HCT116 (cell line): ENCODE measurements at regions not wholly inside any gene's neighbourhood (a gene's known extent, or its start where the extent isn't known, plus 50 kb on each side); places are given as distances from the start of the nearest gene placed in this dataset.

Experiments
- ATAC-seq: fragments of 200-7000 bp; cut with Tn5 transposase; 2 replicates; pipeline ENCODE4 v1.9.1; 2020; ENCODE audit warnings: mild to moderate bottlenecking, moderate library complexity
- BruUV-seq: library from RNA; stranded (reverse); fragments of 400-500 nt; replicated peaks from 2 replicates; lab custom pipeline; 2021; lab: Mats Ljungman, UMichigan
- CTCF ChIA-PET: fragments of 300-600 bp; sonication (Branson Sonifier 250); formaldehyde crosslinking; loops from one replicate; lab custom pipeline; 2021; ENCODE audit warnings: antibody characterized with exemption; lab: Charles Lee
- POLR2A ChIA-PET: fragments of 300-600, 350-600 bp; sonication (Branson Sonifier 250); formaldehyde crosslinking; loops from one replicate; lab custom pipeline; 2021; ENCODE audit warnings: antibody characterized with exemption; lab: Charles Lee
- RAD21 ChIA-PET, 2 experiments: fragments of 300-600 bp; sonication (Branson Sonifier 250); formaldehyde crosslinking; loops; one replicate each; lab custom pipeline; 2023; ENCODE audit warnings: low total read pairs in 2 of 2; ENCODE audit not compliant: uncharacterized antibody in 2 of 2, unreplicated experiment in 2 of 2, low non-redundant PET in 1 of 2; lab: Charles Lee
- DNase-seq: peaks from one replicate; pipeline ENCODE4 v3.0.0-alpha.2; 2010; ENCODE audit warnings: low read depth, low spot score
- H2AFZ ChIP-seq: fragments of 200-600 bp; shearing (Covaris generic), sonication (generic); 2 replicates; pipeline ENCODE4 v1.6.1; 2017; ENCODE audit warnings: low read depth, mixed run types, mixed read lengths, antibody characterized with exemption, low read length; ENCODE audit not compliant: poor library complexity, severe bottlenecking
- H3K27ac ChIP-seq: 2 replicates; pipeline ENCODE4 v1.5.1; 2012; ENCODE audit warnings: low read depth, low read length
- H3K27me3 ChIP-seq: fragments of 200-600 bp; sonication (generic); 2 replicates; pipeline ENCODE4 v1.6.1; 2016; ENCODE audit warnings: mixed run types, low read length, mixed read lengths; ENCODE audit not compliant: insufficient read depth
- H3K36me3 ChIP-seq, 2 experiments: fragments of 200-500 bp in 1 of 2; fragments of 200-600 bp in 1 of 2; sonication (Bioruptor generic) in 1 of 2; sonication (generic) in 1 of 2; 2 replicates each; pipeline versions ENCODE4 v1.5.1 to v1.6.1; 2014 to 2016; ENCODE audit warnings: low read length in 2 of 2, inconsistent platforms in 1 of 2, mixed read lengths in 1 of 2, mixed run types in 1 of 2; ENCODE audit not compliant: insufficient read depth in 2 of 2, control insufficient read depth in 1 of 2
- H3K4me1 ChIP-seq, 2 experiments: fragments of 200-600 bp in 1 of 2; sonication (generic) in 1 of 2; 2 replicates each; pipeline versions ENCODE4 v1.5.1 to v1.6.1; 2012 to 2017; ENCODE audit warnings: low read length in 2 of 2, inconsistent platforms in 1 of 2, mild to moderate bottlenecking in 1 of 2, mixed read lengths in 1 of 2, mixed run types in 1 of 2, moderate library complexity in 1 of 2; ENCODE audit not compliant: insufficient read depth in 2 of 2, control insufficient read depth in 1 of 2
- H3K4me2 ChIP-seq: fragments of 200-600 bp; sonication (generic); 2 replicates; pipeline ENCODE4 v1.6.1; 2017; ENCODE audit warnings: mixed run types, low read length, mixed read lengths
- H3K4me3 ChIP-seq, 2 experiments: fragments of 200-600 bp in 1 of 2; sonication (generic) in 1 of 2; replicated peaks in 1 of 2; 2 replicates each; pipeline ENCODE4 v1.5.1; 2011 to 2016; ENCODE audit warnings: low read length in 2 of 2, control low read depth in 1 of 2, low read depth in 1 of 2, mild to moderate bottlenecking in 1 of 2, mixed read lengths in 1 of 2, mixed run types in 1 of 2
- H3K79me2 ChIP-seq: fragments of 200-600 bp; sonication (generic); 2 replicates; pipeline ENCODE4 v1.6.1; 2017; ENCODE audit warnings: mild to moderate bottlenecking, mixed run types, low read length, moderate library complexity, mixed read lengths; ENCODE audit not compliant: insufficient read depth
- H3K9ac ChIP-seq: fragments of 200-600 bp; sonication (generic); 2 replicates; pipeline ENCODE4 v1.6.1; 2016; ENCODE audit warnings: low read length, mixed read lengths
- H3K9me2 ChIP-seq: fragments of 200-600 bp; sonication (generic), shearing (Covaris generic); 2 replicates; pipeline ENCODE4 v1.6.1; 2017; ENCODE audit warnings: mixed run types, mild to moderate bottlenecking, moderate library complexity; ENCODE audit not compliant: insufficient read depth
- H3K9me3 ChIP-seq, 2 experiments: fragments of 200-500 bp in 1 of 2; fragments of 200-600 bp in 1 of 2; sonication (Bioruptor generic) in 1 of 2; sonication (generic) in 1 of 2; 2 replicates each; pipeline ENCODE4 v1.6.1; 2014 to 2017; ENCODE audit warnings: low read length in 2 of 2, mixed read lengths in 2 of 2, inconsistent platforms in 1 of 2, low read depth in 1 of 2, mild to moderate bottlenecking in 1 of 2, mixed run types in 1 of 2, moderate library complexity in 1 of 2; ENCODE audit not compliant: control insufficient read depth in 1 of 2, insufficient read depth in 1 of 2
- H4K20me1 ChIP-seq: fragments of 200-600 bp; sonication (generic), shearing (Covaris generic); 2 replicates; pipeline ENCODE4 v1.6.1; 2017; ENCODE audit warnings: mixed run types, mild to moderate bottlenecking, moderate library complexity; ENCODE audit not compliant: insufficient read depth
- ATF3 ChIP-seq: IDR thresholded peaks from 2 replicates; pipeline ENCODE4 v1.6.1; 2012
- CBX3 ChIP-seq: IDR thresholded peaks from 2 replicates; pipeline ENCODE4 v1.6.1; 2012; ENCODE audit warnings: low read depth
- CEBPB ChIP-seq: IDR thresholded peaks from 2 replicates; pipeline ENCODE4 v1.6.1; 2012; ENCODE audit warnings: low read depth
- EZH2phosphoT487 ChIP-seq: fragments of 200-600 bp; IDR thresholded peaks from 2 replicates; pipeline ENCODE4 v1.6.1; 2018; ENCODE audit warnings: antibody characterized with exemption, borderline replicate concordance
- JUND ChIP-seq: IDR thresholded peaks from 2 replicates; pipeline ENCODE4 v1.6.1; 2012
- POLR2A ChIP-seq: IDR thresholded peaks from 2 replicates; pipeline ENCODE4 v1.7.0; 2011; ENCODE audit warnings: borderline replicate concordance; ENCODE audit not compliant: insufficient read depth, insufficient read length; ENCODE audit errors: extremely low read depth
- RAD21 ChIP-seq: IDR thresholded peaks from 2 replicates; pipeline ENCODE4 v1.6.1; 2012; ENCODE audit warnings: low read depth, mild to moderate bottlenecking
- SIN3A ChIP-seq: IDR thresholded peaks from 2 replicates; pipeline ENCODE4 v1.6.1; 2012; ENCODE audit warnings: low read depth
- SRF ChIP-seq: IDR thresholded peaks from 2 replicates; pipeline ENCODE4 v1.6.1; 2012; ENCODE audit warnings: low read depth
- YY1 ChIP-seq: IDR thresholded peaks from 2 replicates; pipeline ENCODE4 v1.6.1; 2011; ENCODE audit warnings: low read length, low read depth, moderate library complexity, mild to moderate bottlenecking; ENCODE audit not compliant: insufficient replicate concordance; ENCODE audit errors: extremely low read depth
- ZBTB33 ChIP-seq: IDR thresholded peaks from 2 replicates; pipeline ENCODE4 v1.6.1; 2011; ENCODE audit warnings: mild to moderate bottlenecking, low read length, moderate library complexity; ENCODE audit not compliant: insufficient replicate concordance; ENCODE audit errors: extremely low read depth
- ZNF274 ChIP-seq: fragments of 200-500 bp; sonication (Bioruptor generic); IDR thresholded peaks from 2 replicates; pipeline ENCODE4 v1.6.1; 2014; ENCODE audit warnings: mild to moderate bottlenecking, low read depth, low read length, inconsistent platforms
- intact Hi-C: fragments of 100-400 bp; cut with micrococcal nuclease; formaldehyde crosslinking; loops from 2 replicates; pipeline ENCODE4 v1.10.0; 2022
- TF ChIP-seq, protein P1 (sequence below): IDR thresholded peaks from 2 replicates; pipeline ENCODE4 v1.6.1; 2012; ENCODE audit warnings: low read depth
- TF ChIP-seq, protein P2 (sequence below): IDR thresholded peaks from 2 replicates; pipeline ENCODE4 v1.6.1; 2012

DNA sequence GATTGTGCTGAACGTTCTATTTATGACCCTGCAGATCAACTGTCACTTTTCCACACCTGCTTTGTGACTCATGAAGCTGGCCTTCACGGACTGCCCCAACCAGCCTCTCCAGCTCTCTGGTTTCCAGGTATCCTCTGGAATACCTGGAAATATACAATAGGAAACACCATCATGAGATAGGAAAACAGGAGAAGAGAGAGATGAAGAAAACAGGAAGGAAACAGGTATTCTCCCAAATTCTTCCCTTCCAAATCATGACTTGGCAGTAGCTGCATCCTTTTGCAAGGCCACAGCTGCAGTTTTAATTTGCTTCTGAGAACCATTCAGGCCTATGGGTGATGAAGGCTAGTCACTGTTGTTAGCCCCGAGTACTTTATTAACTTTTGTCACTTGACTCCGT is 909.1 kb downstream of the EPHA3 start:
- intact Hi-C loops, result no loop called here
- H3K79me2 ChIP-seq, result no peaks in the 10 kb centered on the region
- POLR2A ChIA-PET, result no interaction called here
- no peak overlapping the region for H2AFZ ChIP-seq
- TF ChIP-seq SRF (no peak), RAD21 (no peak), YY1 (no peak), CBX3 (no peak), POLR2A (no peak), JUND (no peak), ZNF274 (no peak), CEBPB (no peak), EZH2phosphoT487 (no peak), ZBTB33 (no peak), ATF3 (no peak), SIN3A (no peak)
- TF ChIP-seq, protein P1, sequence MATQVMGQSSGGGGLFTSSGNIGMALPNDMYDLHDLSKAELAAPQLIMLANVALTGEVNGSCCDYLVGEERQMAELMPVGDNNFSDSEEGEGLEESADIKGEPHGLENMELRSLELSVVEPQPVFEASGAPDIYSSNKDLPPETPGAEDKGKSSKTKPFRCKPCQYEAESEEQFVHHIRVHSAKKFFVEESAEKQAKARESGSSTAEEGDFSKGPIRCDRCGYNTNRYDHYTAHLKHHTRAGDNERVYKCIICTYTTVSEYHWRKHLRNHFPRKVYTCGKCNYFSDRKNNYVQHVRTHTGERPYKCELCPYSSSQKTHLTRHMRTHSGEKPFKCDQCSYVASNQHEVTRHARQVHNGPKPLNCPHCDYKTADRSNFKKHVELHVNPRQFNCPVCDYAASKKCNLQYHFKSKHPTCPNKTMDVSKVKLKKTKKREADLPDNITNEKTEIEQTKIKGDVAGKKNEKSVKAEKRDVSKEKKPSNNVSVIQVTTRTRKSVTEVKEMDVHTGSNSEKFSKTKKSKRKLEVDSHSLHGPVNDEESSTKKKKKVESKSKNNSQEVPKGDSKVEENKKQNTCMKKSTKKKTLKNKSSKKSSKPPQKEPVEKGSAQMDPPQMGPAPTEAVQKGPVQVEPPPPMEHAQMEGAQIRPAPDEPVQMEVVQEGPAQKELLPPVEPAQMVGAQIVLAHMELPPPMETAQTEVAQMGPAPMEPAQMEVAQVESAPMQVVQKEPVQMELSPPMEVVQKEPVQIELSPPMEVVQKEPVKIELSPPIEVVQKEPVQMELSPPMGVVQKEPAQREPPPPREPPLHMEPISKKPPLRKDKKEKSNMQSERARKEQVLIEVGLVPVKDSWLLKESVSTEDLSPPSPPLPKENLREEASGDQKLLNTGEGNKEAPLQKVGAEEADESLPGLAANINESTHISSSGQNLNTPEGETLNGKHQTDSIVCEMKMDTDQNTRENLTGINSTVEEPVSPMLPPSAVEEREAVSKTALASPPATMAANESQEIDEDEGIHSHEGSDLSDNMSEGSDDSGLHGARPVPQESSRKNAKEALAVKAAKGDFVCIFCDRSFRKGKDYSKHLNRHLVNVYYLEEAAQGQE, result no peak
- TF ChIP-seq, protein P2, sequence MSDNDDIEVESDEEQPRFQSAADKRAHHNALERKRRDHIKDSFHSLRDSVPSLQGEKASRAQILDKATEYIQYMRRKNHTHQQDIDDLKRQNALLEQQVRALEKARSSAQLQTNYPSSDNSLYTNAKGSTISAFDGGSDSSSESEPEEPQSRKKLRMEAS, result no peak
- TF ChIP-seq, all 23 proteins: peak for 0
- H3K9me3 ChIP-seq, result peaks cover 13 to 23% of the 10 kb centered on the region in 2 experiments; a peak in 2 of 4 replicates
- no peak overlapping the region for H3K4me3 ChIP-seq
- H3K9me2 ChIP-seq, result no peaks in the 10 kb centered on the region
- ChIA-PET CTCF (no interaction called here), RAD21 (no interaction called here)
- no peak overlapping the region for H3K27ac ChIP-seq
- H3K4me1 ChIP-seq, result no peaks in the 10 kb centered on the region
- no peaks in the 10 kb centered on the region for H4K20me1 ChIP-seq
- H3K4me2 ChIP-seq, result no peak overlapping the region
- H3K36me3 ChIP-seq, result no peaks in the 10 kb centered on the region
- no peak for DNase-seq
- no peaks in the 10 kb centered on the region for H3K27me3 ChIP-seq
- H3K9ac ChIP-seq, result no peak overlapping the region
- no peak for ATAC-seq
- BruUV-seq, result no TSS peak
